Fibroblast of pulmonary artery (primary cell): ENCODE measurements at regions not wholly inside any gene's neighbourhood (a gene's known extent, or its start where the extent isn't known, plus 50 kb on each side); places are given as distances from the start of the nearest gene placed in this dataset.

ENCODE experiments used
- DNase-seq: peaks from one replicate; pipeline ENCODE4 v3.0.0-alpha.2; 2010; ENCODE audit warnings: low read depth
- H3K4me3 ChIP-seq: replicated peaks from 2 replicates; pipeline ENCODE4 v1.5.1; 2011; ENCODE audit warnings: low read depth, mild to moderate bottlenecking, control low read depth, low read length, moderate library complexity
- CTCF ChIP-seq: IDR thresholded peaks from 2 replicates; pipeline ENCODE4 v1.5.1; 2011; ENCODE audit warnings: mild to moderate bottlenecking, control low read depth, low read length, inconsistent platforms; ENCODE audit errors: missing control alignments

- no peak for TF ChIP-seq CTCF
- no peak overlapping the region for H3K4me3 ChIP-seq
Observed at GRCh38 chr17:5812590-5812989, 228.3 kb upstream of the NLRP1 start.

GRCh38 chr17:5813357-5813756 lies 229.0 kb upstream of the NLRP1 start:
- DNase-seq, result no peak
- no peak for TF ChIP-seq CTCF
- no peak overlapping the region for H3K4me3 ChIP-seq

More at GRCh38 chr17:5812590-5812989, 228.3 kb upstream of the NLRP1 start:
- no peak for DNase-seq

GRCh38 chr17:5815396-5815795 lies 231.1 kb upstream of the NLRP1 start:
- DNase-seq, result no peak
- TF ChIP-seq CTCF, result no peak
- H3K4me3 ChIP-seq, result no peak overlapping the region

GRCh38 chr17:5816491-5817070 lies 232.3 kb upstream of the NLRP1 start:
- no peak for TF ChIP-seq CTCF
- no peak for DNase-seq
- no peak overlapping the region for H3K4me3 ChIP-seq

- DNase-seq, result no peak
- H3K4me3 ChIP-seq, result no peak overlapping the region
- TF ChIP-seq CTCF, result no peak
Observed at GRCh38 chr17:5817475-5818395, 233.4 kb upstream of the NLRP1 start.

- no peak for DNase-seq
- no peak overlapping the region for H3K4me3 ChIP-seq
- TF ChIP-seq CTCF, result no peak
Observed at GRCh38 chr17:5819396-5819795, 235.1 kb upstream of the NLRP1 start.
